GM20000 (cell line): ENCODE measurements at regions not wholly inside any gene's neighbourhood (a gene's known extent, or its start where the extent isn't known, plus 50 kb on each side); places are given as distances from the start of the nearest gene placed in this dataset.

Source experiments
- DNase-seq: peaks from one replicate; pipeline ENCODE4 v3.0.0; 2012; ENCODE audit warnings: low spot score
- TF ChIP-seq, protein P1 (sequence below): IDR thresholded peaks from 2 replicates; pipeline ENCODE4 v1.5.1; 2012; ENCODE audit warnings: mild to moderate bottlenecking, control low read depth; ENCODE audit errors: extremely low read depth, missing control alignments

GRCh38 chr7:25727876-25728275 lies 424.1 kb upstream of the NFE2L3 start:
- TF ChIP-seq, protein P1, sequence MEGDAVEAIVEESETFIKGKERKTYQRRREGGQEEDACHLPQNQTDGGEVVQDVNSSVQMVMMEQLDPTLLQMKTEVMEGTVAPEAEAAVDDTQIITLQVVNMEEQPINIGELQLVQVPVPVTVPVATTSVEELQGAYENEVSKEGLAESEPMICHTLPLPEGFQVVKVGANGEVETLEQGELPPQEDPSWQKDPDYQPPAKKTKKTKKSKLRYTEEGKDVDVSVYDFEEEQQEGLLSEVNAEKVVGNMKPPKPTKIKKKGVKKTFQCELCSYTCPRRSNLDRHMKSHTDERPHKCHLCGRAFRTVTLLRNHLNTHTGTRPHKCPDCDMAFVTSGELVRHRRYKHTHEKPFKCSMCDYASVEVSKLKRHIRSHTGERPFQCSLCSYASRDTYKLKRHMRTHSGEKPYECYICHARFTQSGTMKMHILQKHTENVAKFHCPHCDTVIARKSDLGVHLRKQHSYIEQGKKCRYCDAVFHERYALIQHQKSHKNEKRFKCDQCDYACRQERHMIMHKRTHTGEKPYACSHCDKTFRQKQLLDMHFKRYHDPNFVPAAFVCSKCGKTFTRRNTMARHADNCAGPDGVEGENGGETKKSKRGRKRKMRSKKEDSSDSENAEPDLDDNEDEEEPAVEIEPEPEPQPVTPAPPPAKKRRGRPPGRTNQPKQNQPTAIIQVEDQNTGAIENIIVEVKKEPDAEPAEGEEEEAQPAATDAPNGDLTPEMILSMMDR, result no peak
- no peak for DNase-seq

DNA sequence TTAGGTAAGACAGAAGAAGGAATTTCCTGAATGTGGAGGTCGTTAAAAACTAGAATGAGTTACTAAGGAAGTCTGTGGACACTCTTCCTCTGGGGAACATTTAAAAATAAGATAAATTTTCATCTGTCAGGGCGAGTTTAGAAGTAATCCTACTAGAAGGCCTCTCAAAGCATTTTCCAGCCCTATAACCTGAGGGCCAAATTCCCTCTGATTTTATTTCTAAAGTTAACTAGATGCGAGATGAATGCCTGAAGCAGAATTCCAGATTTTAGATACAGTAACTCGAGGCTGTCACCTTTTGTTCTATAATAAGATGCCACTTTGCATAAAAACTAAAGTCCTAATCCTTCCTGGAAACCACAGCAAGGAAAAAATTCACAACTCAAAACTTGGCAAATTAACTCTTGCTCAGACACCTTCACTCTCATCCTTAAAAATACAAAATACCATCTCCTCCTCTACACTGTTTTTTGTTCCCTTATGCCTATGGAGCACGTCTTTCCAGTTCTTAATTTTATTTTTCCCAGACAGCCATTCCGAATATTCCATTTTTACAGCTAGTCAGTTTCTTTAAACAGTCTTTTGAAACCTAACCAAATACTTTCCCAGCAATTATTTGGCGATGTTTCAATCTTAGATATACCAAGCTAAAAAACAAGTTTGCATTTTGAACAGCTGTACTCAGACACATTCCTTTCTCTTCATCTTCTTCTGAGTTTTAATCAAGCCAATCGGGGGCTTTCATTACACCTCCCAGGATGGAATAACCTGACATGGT lies 420.7 kb upstream of the NFE2L3 start:
- TF ChIP-seq, protein P1, result no peak
- no peak for DNase-seq

DNA sequence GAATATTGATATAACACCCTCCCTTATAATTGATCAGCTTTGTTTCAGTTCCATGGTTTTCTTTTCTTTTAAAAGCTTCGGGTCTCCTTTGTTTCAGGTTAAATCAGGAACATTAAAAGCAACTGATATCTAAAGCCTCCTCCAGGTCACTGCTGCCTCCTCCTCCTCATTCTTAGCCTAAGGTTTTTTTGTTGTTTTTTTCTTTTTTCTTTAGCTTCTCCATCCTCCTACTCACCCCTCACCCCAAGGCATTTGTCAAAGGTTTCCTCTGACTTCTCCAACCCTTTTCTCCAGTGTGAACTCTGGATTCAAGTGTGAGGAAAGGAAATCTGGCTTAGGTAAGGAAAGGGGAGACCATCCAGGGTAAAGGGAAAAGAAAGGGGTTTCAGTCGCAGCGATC lies 420.2 kb upstream of the NFE2L3 start:
- DNase-seq, result no peak
- TF ChIP-seq, protein P1, result no peak

DNA sequence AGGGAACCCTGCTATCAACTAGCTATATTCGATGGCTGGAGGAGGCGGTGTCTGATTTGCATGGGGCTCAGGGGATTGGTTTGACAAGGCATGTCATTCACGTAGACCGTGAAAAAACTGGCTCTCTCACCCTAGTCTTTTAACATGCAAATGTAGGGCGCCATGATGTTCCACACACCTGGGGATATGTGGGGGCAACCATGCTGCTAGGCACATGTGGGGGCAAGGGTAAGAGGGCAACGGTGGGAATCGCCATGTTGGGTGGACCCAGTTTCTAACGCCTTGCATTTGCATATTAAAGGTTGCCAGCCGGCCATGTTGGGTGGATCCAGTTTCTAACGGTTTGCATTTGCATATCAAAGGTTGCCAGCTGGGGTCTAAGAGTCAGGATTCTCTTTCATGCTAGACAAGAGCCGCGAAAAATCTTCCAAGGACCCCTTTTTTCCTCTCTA lies 419.2 kb upstream of the NFE2L3 start:
- no peak for DNase-seq
- TF ChIP-seq, protein P1, result no peak

DNA sequence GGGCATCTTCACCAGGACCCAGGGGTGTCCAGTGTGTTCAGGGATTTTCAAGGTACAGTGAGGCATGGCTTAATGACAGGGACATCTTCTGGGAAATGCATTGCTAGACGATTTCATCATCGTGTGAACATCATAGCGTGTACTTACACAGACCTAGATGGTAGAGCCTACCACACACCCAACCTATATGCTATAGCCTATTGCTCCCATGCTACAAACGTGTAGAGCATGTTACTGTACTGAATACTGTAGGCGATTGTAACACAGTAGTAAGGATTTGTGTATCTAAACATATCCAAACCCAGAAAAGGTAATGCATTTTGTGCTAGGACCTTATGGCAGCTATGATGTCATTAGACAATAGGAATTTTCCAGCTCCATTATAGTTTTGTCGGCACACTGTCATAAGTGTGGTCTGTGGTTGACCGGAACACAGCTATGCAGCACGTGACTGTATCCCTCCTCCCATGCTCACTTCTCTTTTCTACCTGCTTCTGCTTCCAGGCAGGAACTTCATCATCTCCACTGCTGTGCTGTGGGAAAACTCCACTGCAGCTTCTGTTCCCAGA lies 416.2 kb upstream of the NFE2L3 start:
- no peak for DNase-seq
- TF ChIP-seq, protein P1, result no peak

- no peak for DNase-seq
- TF ChIP-seq, protein P1, result no peak
These were observed 413.5 kb upstream of the NFE2L3 start for GRCh38 chr7:25738528-25738927.

GRCh38 chr7:25739143-25739542 lies 412.9 kb upstream of the NFE2L3 start:
- DNase-seq, result no peak
- TF ChIP-seq, protein P1, result no peak
